Activated T-cell treated with anti-CD3 and anti-CD28 coated beads, Interleukin-2, amount 50 U/mL, for 72 hours (primary cell): ENCODE measurements at regions not wholly inside any gene's neighbourhood (a gene's known extent, or its start where the extent isn't known, plus 50 kb on each side); places are given as distances from the start of the nearest gene placed in this dataset.
"Not testable (repeated sequence)": the region's sequence is repeated elsewhere in the genome, so short reads cannot be mapped to it uniquely, and the experiment has no call there.

Experiments
- ATAC-seq, 2 donors: fragments of 150-1000 bp; cut with Tn5 transposase; replicated peaks in 1 of 2; 2 replicates each; pipeline ENCODE4 v1.10.0; 2021; ENCODE audit warnings: moderate library complexity in 2 of 2, mild to moderate bottlenecking in 1 of 2
- DNase-seq, 2 donors: peaks; one replicate each; pipeline ENCODE4 v3.0.0; 2021 to 2022; ENCODE audit warnings: mixed read lengths in 1 of 2
- H3K27ac Mint-ChIP-seq: one replicate; pipeline ENCODE4 v1.8.0; 2022; ENCODE audit warnings: mild to moderate bottlenecking, moderate library complexity, mixed read lengths
- H3K27me3 Mint-ChIP-seq: one replicate; pipeline ENCODE4 v1.8.0; 2022; ENCODE audit warnings: low read depth, mixed read lengths
- H3K36me3 Mint-ChIP-seq, 2 donors: one replicate each; pipeline ENCODE4 v1.8.0; 2022; ENCODE audit warnings: mixed read lengths in 2 of 2, mild to moderate bottlenecking in 1 of 2; ENCODE audit not compliant: insufficient read depth in 2 of 2
- H3K4me1 Mint-ChIP-seq: one replicate; pipeline ENCODE4 v1.8.0; 2022; ENCODE audit warnings: low read depth, mixed read lengths
- H3K4me3 Mint-ChIP-seq, 2 donors: one replicate each; pipeline ENCODE4 v1.8.0; 2022; ENCODE audit warnings: mild to moderate bottlenecking in 2 of 2, mixed read lengths in 2 of 2, moderate library complexity in 2 of 2
- H3K9me3 Mint-ChIP-seq, 2 donors: one replicate each; pipeline ENCODE4 v1.8.0; 2022; ENCODE audit warnings: mixed read lengths in 2 of 2

DNA sequence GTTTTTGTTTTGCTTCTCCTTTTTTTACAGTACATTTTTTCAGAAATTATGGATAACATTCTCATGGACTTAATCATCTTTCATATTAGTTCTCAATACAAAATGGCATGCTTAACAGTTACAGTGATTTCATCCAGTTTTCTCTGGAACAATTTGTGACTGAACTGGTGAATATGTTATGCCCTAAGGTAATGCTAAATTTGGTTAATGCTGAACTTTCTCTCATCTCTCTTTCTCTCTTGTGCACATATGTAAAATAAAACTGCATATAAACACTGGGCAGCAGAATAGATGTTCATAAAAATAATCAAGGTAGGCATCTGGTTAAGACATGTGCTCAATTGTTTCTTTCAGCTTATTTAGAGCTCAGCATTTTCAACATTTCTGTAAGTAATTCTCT lies 196.3 kb upstream of the TMEFF2 start:
- Mint-ChIP-seq H3K4me3 (no peak overlapping the region), H3K27me3 (no peaks in the 10 kb centered on the region), H3K4me1 (no peaks in the 10 kb centered on the region), H3K36me3 (no peaks in the 10 kb centered on the region), H3K27ac (no peak overlapping the region), H3K9me3 (peaks cover 0 to 5% of the 10 kb centered on the region in 2 donors)
- DNase-seq, result no peak
- no peak for ATAC-seq

DNA sequence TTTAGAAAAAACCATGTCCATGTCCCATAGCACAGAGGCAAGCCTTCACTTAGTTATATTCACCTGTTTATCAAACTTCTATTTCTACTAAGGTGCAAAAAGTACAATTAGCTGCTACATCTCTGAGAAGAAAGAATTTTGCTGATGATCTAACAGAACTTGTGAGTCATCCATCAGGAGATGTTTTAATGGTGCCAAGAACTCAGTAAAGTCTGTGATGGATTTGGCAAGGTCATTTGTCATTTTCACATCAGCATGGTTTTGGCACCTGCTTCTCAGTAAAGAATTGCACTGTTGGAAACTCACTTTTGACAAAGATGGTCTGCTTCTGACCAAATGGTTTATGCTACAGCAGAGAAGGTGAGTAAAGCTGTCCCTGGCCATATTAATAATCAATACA lies 195.7 kb upstream of the TMEFF2 start:
- Mint-ChIP-seq H3K9me3 (peaks cover 0 to 7% of the 10 kb centered on the region in 2 donors), H3K27ac (no peak overlapping the region), H3K36me3 (no peaks in the 10 kb centered on the region), H3K27me3 (no peaks in the 10 kb centered on the region), H3K4me1 (no peaks in the 10 kb centered on the region), H3K4me3 (no peak overlapping the region)
- ATAC-seq, result no peak
- DNase-seq, result no peak

DNA sequence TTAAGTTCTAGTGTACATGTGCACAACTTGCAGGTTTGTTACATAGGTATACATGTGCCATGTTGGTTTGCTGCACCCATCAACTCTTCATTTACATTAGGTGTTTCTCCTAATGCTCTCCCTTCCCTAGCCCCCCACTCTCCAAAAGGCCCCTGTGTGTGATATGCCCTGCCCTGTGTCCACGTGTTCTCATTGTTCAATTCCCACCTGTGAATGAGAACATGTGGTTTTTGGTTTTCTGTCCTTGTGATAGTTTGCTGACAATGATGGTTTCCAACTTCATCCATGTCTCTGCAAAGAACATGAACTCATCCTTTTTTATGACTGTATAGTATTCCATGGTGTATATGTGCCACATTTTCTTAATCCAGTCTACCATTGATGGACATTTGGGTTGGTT lies 189.5 kb upstream of the TMEFF2 start:
- H3K36me3 Mint-ChIP-seq, H3K4me3 Mint-ChIP-seq, H3K4me1 Mint-ChIP-seq, H3K27ac Mint-ChIP-seq, H3K27me3 Mint-ChIP-seq, DNase-seq, ATAC-seq, H3K9me3 Mint-ChIP-seq: not testable (repeated sequence)

DNA sequence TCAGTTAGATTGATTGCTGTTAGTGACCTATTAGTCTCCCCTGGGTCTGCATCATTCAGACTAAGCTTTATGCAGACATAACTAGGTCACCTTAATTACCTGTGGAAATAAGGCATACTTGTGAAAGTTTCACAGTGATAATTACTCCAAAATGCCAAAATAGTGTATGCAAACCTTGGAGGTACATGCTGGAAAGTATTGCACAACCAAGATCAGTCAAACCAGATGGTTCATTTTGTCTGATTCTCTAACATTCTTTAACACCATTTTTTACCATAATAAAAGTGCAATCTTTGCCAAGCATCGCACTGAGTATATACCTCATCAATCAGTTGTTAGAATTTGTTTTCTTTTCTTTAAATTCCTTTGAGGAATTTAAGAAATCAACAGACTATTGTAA lies 186.3 kb upstream of the TMEFF2 start:
- no peak overlapping the region for H3K27ac Mint-ChIP-seq
- DNase-seq (no peak), ATAC-seq (no peak)
- H3K4me3 Mint-ChIP-seq, result no peak overlapping the region
- H3K4me1 Mint-ChIP-seq, result no peaks in the 10 kb centered on the region
- no peaks in the 10 kb centered on the region for H3K27me3 Mint-ChIP-seq
- H3K9me3 Mint-ChIP-seq, result peaks cover 0 to 2% of the 10 kb centered on the region in 2 donors
- H3K36me3 Mint-ChIP-seq, result no peaks in the 10 kb centered on the region

DNA sequence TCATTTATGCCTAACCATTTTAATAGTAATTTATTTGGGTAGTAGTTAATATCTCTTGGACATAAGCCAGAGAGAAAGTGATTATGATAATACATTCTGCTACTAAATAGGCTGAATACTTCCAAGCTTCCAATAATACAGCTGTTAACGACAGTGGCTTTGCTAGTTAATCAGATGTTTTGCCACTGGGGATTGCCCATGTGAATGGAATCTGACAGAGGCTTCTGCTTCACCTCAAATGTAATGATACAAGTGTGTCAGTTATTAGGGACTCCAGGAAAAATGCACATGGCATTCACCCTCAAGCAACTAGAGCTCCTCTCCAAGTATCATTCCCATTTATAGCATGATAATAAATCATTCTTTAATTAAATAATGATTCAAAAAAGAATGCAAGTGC lies 185.0 kb upstream of the TMEFF2 start:
- no peak for ATAC-seq
- no peaks in the 10 kb centered on the region for H3K9me3 Mint-ChIP-seq
- no peaks in the 10 kb centered on the region for H3K4me1 Mint-ChIP-seq
- H3K4me3 Mint-ChIP-seq, result no peak overlapping the region
- DNase-seq, result no peak
- H3K27ac Mint-ChIP-seq, result no peak overlapping the region
- H3K27me3 Mint-ChIP-seq, result no peaks in the 10 kb centered on the region
- no peaks in the 10 kb centered on the region for H3K36me3 Mint-ChIP-seq

DNA sequence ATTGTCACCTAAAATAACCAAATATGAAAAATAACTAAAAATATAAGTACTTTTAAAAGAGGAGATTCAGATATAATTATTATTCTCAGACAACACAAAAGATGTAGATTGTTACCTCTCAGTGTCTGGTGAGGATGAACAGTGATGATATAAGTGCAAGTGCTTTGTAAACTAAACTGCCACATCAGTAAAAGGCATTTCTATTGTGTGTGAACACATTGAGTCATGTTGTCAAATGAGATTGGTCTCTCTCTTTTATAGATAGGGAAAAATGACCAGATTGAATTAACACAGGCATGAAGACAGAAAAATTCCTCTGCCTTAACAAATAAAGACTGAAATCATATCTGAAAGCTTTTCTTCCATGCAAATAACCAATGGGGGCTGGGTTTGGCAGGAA lies 182.4 kb upstream of the TMEFF2 start:
- no peak overlapping the region for H3K4me3 Mint-ChIP-seq
- H3K4me1 Mint-ChIP-seq, result no peaks in the 10 kb centered on the region
- ATAC-seq, result no peak
- no peak for DNase-seq
- no peaks in the 10 kb centered on the region for H3K27me3 Mint-ChIP-seq
- H3K9me3 Mint-ChIP-seq, result peaks cover 0 to 1% of the 10 kb centered on the region in 2 donors
- no peak overlapping the region for H3K27ac Mint-ChIP-seq
- no peaks in the 10 kb centered on the region for H3K36me3 Mint-ChIP-seq

DNA sequence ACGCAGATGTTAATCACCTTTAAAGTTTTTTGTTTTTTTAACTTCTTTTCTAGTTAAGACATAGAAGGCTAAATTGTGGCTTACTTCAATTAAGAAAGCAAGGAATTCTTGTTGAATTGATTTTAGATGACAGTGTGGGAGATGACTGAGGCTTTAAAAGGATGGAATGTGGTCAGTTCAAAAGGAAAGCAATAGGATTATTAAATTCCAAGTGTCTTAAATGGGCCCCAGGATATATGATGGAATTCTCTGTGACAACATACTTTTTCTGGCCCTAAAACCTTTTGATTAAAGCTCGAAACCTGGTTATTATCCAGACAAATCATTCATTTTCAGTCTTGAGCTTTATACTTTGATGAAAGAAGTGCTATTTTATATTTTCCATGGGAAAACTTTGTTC lies 179.0 kb upstream of the TMEFF2 start:
- no peaks in the 10 kb centered on the region for H3K4me1 Mint-ChIP-seq
- ATAC-seq (no peak), DNase-seq (no peak)
- H3K4me3 Mint-ChIP-seq, result no peak overlapping the region
- H3K36me3 Mint-ChIP-seq, result no peaks in the 10 kb centered on the region
- H3K27ac Mint-ChIP-seq, result no peak overlapping the region
- H3K9me3 Mint-ChIP-seq, result peaks cover 0 to 1% of the 10 kb centered on the region in 2 donors
- no peaks in the 10 kb centered on the region for H3K27me3 Mint-ChIP-seq

DNA sequence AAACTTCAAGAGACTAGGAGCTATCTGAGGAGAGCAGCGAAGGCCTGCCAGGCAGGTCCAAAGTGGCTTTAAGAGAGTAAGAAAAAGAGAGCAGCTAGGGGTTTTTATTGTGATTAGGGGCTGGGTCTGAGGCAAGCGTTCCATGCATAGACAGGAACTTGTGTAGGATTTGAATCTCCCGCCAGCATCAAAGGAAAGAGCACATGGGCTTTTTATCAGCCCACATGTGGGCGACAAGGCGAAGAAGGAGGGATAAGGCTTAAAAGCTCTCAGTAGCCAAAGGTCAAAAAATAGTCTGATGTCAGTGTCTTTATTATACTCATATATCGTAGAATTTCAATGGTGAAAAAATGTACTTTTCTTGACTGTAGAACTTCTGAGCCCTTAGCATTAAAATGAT lies 178.5 kb upstream of the TMEFF2 start:
- Mint-ChIP-seq H3K9me3 (peaks cover 0 to 1% of the 10 kb centered on the region in 2 donors), H3K4me1 (no peaks in the 10 kb centered on the region), H3K4me3 (no peak overlapping the region), H3K36me3 (no peaks in the 10 kb centered on the region), H3K27me3 (no peaks in the 10 kb centered on the region), H3K27ac (no peak overlapping the region)
- ATAC-seq (no peak), DNase-seq (no peak)

DNA sequence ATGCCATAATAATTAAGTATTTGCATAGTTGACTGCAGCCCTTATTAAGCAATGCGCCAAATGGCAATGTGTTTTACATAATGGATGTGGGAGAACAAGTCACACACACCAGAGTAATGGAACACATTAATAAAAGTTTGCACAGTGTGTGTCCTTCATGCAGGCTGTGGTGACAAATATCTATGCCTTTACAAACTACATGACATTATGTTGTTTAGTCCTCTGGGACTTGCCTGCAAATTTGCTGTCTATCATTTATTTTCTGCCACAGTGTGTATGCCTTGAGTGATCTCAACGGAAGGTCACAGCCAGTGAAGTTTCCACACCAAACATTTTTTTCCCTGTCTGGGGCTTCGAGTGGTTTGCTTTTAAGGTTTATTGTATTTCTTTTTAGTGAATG lies 175.2 kb upstream of the TMEFF2 start:
- Mint-ChIP-seq H3K36me3 (no peaks in the 10 kb centered on the region), H3K27ac (no peak overlapping the region)

DNA sequence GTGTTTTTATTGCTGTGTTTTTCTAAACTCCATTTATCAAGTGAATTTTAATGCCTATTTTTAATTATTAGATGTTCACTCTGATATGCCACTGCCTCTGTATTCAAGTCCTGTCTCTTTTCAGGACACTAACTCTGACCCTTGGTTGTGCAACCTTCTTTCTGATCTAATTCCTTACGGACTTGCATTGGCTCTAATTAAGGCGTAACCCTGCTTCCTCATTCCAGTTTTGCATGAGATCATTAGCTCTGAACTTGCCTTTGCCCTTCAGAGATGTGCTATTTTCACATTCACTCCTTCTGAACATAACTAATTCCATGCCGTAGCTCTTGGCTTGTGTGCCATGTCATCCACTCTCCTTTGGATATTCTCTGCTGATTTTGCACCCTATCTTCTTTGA lies 162.5 kb upstream of the TMEFF2 start:
- Mint-ChIP-seq H3K4me3 (no peak overlapping the region), H3K36me3 (no peaks in the 10 kb centered on the region), H3K4me1 (no peaks in the 10 kb centered on the region), H3K9me3 (peaks cover 3 to 9% of the 10 kb centered on the region in 2 donors), H3K27ac (no peak overlapping the region), H3K27me3 (no peaks in the 10 kb centered on the region)
- no peak for DNase-seq
- ATAC-seq, result no peak

More for the DNA sequence above, 175.2 kb upstream of the TMEFF2 start:
- H3K4me1 Mint-ChIP-seq, result no peaks in the 10 kb centered on the region
- ATAC-seq (no peak), DNase-seq (no peak)
- H3K27me3 Mint-ChIP-seq, result no peaks in the 10 kb centered on the region
- no peak overlapping the region for H3K4me3 Mint-ChIP-seq
- H3K9me3 Mint-ChIP-seq, result peaks cover 0 to 1% of the 10 kb centered on the region in 2 donors

DNA sequence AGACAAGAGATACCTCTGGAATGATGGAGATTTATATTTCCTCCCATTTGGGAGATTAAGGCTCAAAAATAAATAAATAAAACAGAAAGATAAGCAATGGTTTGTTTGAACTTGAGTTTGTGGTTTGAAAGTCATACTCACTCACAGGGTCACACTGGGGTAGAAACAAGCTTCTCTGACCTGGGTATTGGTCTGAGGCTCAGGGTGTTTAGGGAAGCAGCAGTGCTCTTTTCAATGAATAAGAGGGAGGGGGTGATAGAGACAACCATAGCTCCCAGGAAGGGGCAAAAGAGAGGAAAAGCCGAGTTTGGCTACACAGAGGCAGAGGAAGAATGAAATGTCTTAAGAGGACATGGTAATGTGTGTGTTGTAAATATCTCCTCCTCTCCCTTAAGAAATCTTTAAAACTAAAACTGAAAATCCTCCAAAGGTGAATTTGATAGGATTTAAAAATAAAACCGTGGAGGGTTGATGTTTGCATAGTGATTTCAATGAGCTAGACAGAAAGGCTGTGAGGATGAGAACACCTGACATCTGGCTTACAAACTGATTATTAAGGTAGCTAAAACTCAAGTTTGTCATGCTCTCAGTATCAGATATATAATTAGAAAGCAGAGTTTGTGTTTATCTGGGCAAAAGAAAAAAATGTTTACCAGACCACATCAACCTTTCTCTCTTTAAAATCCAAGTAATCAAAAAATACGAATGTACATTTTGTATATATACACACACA lies 159.9 kb upstream of the TMEFF2 start:
- Mint-ChIP-seq H3K27ac (no peak overlapping the region), H3K27me3 (no peaks in the 10 kb centered on the region), H3K4me1 (no peaks in the 10 kb centered on the region), H3K9me3 (peaks cover 3 to 5% of the 10 kb centered on the region in 2 donors), H3K36me3 (no peaks in the 10 kb centered on the region), H3K4me3 (no peak overlapping the region)
- no peak for ATAC-seq
- DNase-seq, result no peak

DNA sequence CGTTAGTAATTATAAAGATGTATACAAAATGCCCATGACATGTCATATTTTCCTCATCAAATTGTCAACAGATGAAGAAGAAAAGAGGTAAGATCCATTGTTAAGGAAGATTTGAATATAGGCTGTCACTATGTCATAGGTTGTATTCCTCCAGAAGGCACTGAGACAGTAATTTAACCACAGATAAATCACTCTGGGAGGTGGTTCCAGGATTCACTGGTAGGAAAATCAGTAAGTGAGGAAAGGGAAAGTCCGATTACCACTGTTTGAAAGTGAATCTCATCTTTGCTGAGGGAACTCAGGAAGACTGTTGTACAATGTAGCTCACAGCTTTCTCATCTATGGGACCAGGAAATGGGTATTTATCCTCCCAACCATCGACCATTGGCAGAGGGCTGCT lies 152.8 kb upstream of the TMEFF2 start:
- no peak overlapping the region for H3K4me3 Mint-ChIP-seq
- H3K9me3 Mint-ChIP-seq, result peaks cover 0 to 2% of the 10 kb centered on the region in 2 donors
- no peaks in the 10 kb centered on the region for H3K27me3 Mint-ChIP-seq
- H3K36me3 Mint-ChIP-seq, result no peaks in the 10 kb centered on the region
- DNase-seq (no peak), ATAC-seq (no peak)
- H3K4me1 Mint-ChIP-seq, result no peaks in the 10 kb centered on the region
- H3K27ac Mint-ChIP-seq, result no peak overlapping the region

DNA sequence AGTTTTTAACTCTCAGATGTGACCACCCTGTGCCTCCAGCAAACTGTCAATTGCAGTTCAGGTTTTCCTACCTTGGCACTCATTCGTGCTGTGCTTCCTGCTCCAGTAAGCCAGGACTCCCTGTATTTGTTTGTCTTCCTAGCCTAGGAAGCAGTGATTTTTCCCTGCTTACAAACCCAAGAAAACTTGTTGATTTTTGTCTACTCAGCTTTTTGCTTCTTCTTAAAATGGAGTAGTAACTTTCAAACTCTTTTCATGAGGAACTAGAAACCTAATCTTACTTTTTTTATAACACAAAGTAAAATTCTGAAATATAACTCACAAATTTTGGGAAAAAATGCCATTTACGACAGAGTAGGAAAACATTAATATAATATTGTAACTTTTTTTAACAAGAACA lies 150.6 kb upstream of the TMEFF2 start:
- Mint-ChIP-seq H3K9me3 (peaks cover 0 to 2% of the 10 kb centered on the region in 2 donors), H3K27me3 (no peaks in the 10 kb centered on the region), H3K4me3 (no peak overlapping the region), H3K27ac (no peak overlapping the region), H3K4me1 (no peaks in the 10 kb centered on the region), H3K36me3 (no peaks in the 10 kb centered on the region)
- DNase-seq (no peak), ATAC-seq (no peak)

DNA sequence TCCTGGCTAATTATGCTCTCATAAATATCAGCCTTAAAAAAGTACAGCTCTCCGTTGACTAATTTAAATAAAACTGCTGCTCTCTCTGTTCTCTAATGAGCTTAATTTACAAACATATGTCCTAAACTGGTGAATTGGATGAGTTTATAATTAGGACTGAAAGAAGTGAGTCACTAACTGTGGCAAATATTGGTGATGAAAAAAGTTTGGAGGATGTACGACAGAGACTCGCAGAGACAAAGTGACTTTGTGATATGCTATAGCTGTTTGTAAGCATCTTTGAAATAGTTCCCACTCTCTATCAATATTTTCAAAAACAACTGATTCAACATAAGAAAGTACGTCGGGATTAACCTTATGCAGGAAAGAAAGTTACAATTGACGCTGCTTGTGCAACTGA lies 138.9 kb upstream of the TMEFF2 start:
- Mint-ChIP-seq H3K27ac (no peak overlapping the region), H3K4me3 (no peak overlapping the region), H3K36me3 (no peaks in the 10 kb centered on the region), H3K9me3 (no peaks in the 10 kb centered on the region), H3K4me1 (no peaks in the 10 kb centered on the region), H3K27me3 (no peaks in the 10 kb centered on the region)
- no peak for DNase-seq
- ATAC-seq, result no peak
